HepG2 (cell line): ENCODE measurements at regions not wholly inside any gene's neighbourhood (a gene's known extent, or its start where the extent isn't known, plus 50 kb on each side); places are given as distances from the start of the nearest gene placed in this dataset.

Source experiments
- CC2D1A ChIP-seq: sonication (generic); formaldehyde crosslinking; IDR thresholded peaks from 2 replicates; pipeline ENCODE4 v1.8.1; 2023; ENCODE audit warnings: mild to moderate bottlenecking, missing genetic modification reagents
- GFI1 ChIP-seq: sonication (generic); formaldehyde crosslinking; IDR thresholded peaks from 2 replicates; pipeline ENCODE4 v1.5.0; 2020; ENCODE audit warnings: missing genetic modification reagents, mild to moderate bottlenecking, borderline replicate concordance
- POLR2AphosphoS5 ChIP-seq: IDR thresholded peaks from 2 replicates; pipeline ENCODE4 v1.6.1; 2012; ENCODE audit warnings: low read depth, low read length
- POLR2G ChIP-seq: fragments of 200-400 bp; formaldehyde crosslinking; IDR thresholded peaks from 2 replicates; pipeline ENCODE4 v1.6.1; 2018; ENCODE audit warnings: mild to moderate bottlenecking, low read depth, low read length, moderate library complexity
- STAT5B ChIP-seq: sonication (generic); formaldehyde crosslinking; IDR thresholded peaks from 2 replicates; pipeline ENCODE4 v1.4.0; 2020; ENCODE audit warnings: missing genetic modification reagents
- ZBTB40 ChIP-seq, 2 experiments: fragments of 450-650 bp in 1 of 2; sonication (generic) in 1 of 2; formaldehyde crosslinking in 1 of 2; IDR thresholded peaks; 2 replicates each; pipeline versions ENCODE4 v1.6.1 to v1.8.0; 2016 to 2022; ENCODE audit warnings: antibody characterized with exemption in 1 of 2, mild to moderate bottlenecking in 1 of 2, missing genetic modification reagents in 1 of 2
- ZFP36L1 ChIP-seq: sonication (generic); formaldehyde crosslinking; IDR thresholded peaks from 2 replicates; pipeline ENCODE4 v1.8.0; 2022; ENCODE audit warnings: mild to moderate bottlenecking, missing genetic modification reagents, moderate library complexity
- ZFP82 ChIP-seq: sonication (generic); formaldehyde crosslinking; IDR thresholded peaks from 2 replicates; pipeline ENCODE4 v1.5.1; 2020; ENCODE audit warnings: mild to moderate bottlenecking, missing genetic modification reagents, borderline replicate concordance
- ZNF292 ChIP-seq: sonication (generic); formaldehyde crosslinking; IDR thresholded peaks from 2 replicates; pipeline ENCODE4 v1.8.1; 2022; ENCODE audit warnings: mild to moderate bottlenecking, low read depth, missing genetic modification reagents, borderline replicate concordance
- ZNF670 ChIP-seq: sonication (generic); formaldehyde crosslinking; IDR thresholded peaks from 2 replicates; pipeline ENCODE4 v1.8.0; 2022; ENCODE audit warnings: mild to moderate bottlenecking, missing genetic modification reagents, borderline replicate concordance
- ZNF768 ChIP-seq: sonication (generic); formaldehyde crosslinking; IDR thresholded peaks from 2 replicates; pipeline ENCODE4 v1.4.0; 2020; ENCODE audit warnings: missing genetic modification reagents
- TF ChIP-seq, protein P1 (sequence below): sonication (generic); formaldehyde crosslinking; IDR thresholded peaks from 2 replicates; pipeline ENCODE4 v1.4.0; 2020; ENCODE audit warnings: missing genetic modification reagents
- TF ChIP-seq, protein P2 (sequence below): sonication (generic); formaldehyde crosslinking; IDR thresholded peaks from 2 replicates; pipeline ENCODE4 v1.4.0; 2020; ENCODE audit warnings: mild to moderate bottlenecking, missing genetic modification reagents, borderline replicate concordance

- TF ChIP-seq CC2D1A (CRISPR knock-in tag) (0 out of 2 replicates have a peak, but pooled peaks have one; percentile 78), ZNF670 (CRISPR knock-in tag) (peak; percentile 97), GFI1 (CRISPR knock-in tag) (peak; percentile 100), ZNF768 (CRISPR knock-in tag) (no peak), POLR2G (no peak), ZFP36L1 (CRISPR knock-in tag) (peak; percentile 96), ZFP82 (CRISPR knock-in tag) (peak; percentile 85; the same call in 1 of the 2 replicates), POLR2AphosphoS5 (no peak), STAT5B (CRISPR knock-in tag) (peak; percentile 89; the same call in 1 of the 2 replicates), ZNF292 (CRISPR knock-in tag) (peak; percentile 39; the same call in 1 of the 2 replicates), ZBTB40 (IDR thresholded peaks at IDR 0.05) (no peak), ZBTB40 (CRISPR knock-in tag; IDR thresholded peaks at IDR 0.05) (no peak; the same call in 1 of the 2 replicates)
- TF ChIP-seq, protein P1, sequence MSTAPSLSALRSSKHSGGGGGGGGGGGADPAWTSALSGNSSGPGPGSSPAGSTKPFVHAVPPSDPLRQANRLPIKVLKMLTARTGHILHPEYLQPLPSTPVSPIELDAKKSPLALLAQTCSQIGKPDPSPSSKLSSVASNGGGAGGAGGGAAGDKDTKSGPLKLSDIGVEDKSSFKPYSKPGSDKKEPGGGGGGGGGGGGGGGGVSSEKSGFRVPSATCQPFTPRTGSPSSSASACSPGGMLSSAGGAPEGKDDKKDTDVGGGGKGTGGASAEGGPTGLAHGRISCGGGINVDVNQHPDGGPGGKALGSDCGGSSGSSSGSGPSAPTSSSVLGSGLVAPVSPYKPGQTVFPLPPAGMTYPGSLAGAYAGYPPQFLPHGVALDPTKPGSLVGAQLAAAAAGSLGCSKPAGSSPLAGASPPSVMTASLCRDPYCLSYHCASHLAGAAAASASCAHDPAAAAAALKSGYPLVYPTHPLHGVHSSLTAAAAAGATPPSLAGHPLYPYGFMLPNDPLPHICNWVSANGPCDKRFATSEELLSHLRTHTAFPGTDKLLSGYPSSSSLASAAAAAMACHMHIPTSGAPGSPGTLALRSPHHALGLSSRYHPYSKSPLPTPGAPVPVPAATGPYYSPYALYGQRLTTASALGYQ (CRISPR knock-in tag): peak; percentile 100
- TF ChIP-seq, protein P2, sequence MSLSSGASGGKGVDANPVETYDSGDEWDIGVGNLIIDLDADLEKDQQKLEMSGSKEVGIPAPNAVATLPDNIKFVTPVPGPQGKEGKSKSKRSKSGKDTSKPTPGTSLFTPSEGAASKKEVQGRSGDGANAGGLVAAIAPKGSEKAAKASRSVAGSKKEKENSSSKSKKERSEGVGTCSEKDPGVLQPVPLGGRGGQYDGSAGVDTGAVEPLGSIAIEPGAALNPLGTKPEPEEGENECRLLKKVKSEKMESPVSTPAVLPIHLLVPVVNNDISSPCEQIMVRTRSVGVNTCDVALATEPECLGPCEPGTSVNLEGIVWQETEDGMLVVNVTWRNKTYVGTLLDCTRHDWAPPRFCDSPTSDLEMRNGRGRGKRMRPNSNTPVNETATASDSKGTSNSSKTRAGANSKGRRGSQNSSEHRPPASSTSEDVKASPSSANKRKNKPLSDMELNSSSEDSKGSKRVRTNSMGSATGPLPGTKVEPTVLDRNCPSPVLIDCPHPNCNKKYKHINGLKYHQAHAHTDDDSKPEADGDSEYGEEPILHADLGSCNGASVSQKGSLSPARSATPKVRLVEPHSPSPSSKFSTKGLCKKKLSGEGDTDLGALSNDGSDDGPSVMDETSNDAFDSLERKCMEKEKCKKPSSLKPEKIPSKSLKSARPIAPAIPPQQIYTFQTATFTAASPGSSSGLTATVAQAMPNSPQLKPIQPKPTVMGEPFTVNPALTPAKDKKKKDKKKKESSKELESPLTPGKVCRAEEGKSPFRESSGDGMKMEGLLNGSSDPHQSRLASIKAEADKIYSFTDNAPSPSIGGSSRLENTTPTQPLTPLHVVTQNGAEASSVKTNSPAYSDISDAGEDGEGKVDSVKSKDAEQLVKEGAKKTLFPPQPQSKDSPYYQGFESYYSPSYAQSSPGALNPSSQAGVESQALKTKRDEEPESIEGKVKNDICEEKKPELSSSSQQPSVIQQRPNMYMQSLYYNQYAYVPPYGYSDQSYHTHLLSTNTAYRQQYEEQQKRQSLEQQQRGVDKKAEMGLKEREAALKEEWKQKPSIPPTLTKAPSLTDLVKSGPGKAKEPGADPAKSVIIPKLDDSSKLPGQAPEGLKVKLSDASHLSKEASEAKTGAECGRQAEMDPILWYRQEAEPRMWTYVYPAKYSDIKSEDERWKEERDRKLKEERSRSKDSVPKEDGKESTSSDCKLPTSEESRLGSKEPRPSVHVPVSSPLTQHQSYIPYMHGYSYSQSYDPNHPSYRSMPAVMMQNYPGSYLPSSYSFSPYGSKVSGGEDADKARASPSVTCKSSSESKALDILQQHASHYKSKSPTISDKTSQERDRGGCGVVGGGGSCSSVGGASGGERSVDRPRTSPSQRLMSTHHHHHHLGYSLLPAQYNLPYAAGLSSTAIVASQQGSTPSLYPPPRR (CRISPR knock-in tag): peak; percentile 100
Measured at GRCh38 chr3:81300324-81300927, 461.0 kb downstream of the GBE1 start (continued).
